GM13977 (cell line): ENCODE measurements at regions not wholly inside any gene's neighbourhood (a gene's known extent, or its start where the extent isn't known, plus 50 kb on each side); places are given as distances from the start of the nearest gene placed in this dataset.

ENCODE experiments used
- DNase-seq: peaks from one replicate; pipeline ENCODE4 v3.0.0; 2012; ENCODE audit warnings: low spot score
- in situ Hi-C: fragments of 300-500 bp; cut with MboI; formaldehyde crosslinking; loops from one replicate; pipeline ENCODE4 v1.12.0; 2022; ENCODE audit warnings: low sequenced_read_pairs, low pct_unique_long_range_greater_than_20kb, mixed read lengths, inconsistent platforms; ENCODE audit not compliant: unreplicated experiment
- TF ChIP-seq, protein P1 (sequence below): IDR thresholded peaks from 2 replicates; pipeline ENCODE4 v1.5.1; 2012; ENCODE audit warnings: mild to moderate bottlenecking, control low read depth; ENCODE audit not compliant: insufficient read depth; ENCODE audit errors: extremely low read depth, missing control alignments

DNA sequence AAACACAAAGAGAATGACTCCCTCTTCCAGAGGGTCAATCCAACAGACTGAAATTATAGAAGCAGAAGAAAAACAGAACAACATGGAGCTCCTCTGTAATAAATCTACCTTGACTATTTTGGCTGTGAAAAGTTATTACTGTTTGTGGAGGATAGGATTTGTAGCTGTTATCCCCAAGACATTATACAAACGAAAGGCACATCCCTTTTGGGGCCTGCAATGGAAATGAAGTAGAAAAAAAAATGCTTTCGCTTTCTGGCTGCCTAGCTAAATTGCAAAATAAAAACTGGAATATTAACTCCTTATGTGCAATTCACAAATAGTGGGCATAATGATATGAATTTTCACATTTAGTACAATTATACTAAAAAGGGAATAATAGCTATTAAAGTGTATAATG is 123.8 kb upstream of the CCDC179 start:
- no peak for DNase-seq
- TF ChIP-seq, protein P1, sequence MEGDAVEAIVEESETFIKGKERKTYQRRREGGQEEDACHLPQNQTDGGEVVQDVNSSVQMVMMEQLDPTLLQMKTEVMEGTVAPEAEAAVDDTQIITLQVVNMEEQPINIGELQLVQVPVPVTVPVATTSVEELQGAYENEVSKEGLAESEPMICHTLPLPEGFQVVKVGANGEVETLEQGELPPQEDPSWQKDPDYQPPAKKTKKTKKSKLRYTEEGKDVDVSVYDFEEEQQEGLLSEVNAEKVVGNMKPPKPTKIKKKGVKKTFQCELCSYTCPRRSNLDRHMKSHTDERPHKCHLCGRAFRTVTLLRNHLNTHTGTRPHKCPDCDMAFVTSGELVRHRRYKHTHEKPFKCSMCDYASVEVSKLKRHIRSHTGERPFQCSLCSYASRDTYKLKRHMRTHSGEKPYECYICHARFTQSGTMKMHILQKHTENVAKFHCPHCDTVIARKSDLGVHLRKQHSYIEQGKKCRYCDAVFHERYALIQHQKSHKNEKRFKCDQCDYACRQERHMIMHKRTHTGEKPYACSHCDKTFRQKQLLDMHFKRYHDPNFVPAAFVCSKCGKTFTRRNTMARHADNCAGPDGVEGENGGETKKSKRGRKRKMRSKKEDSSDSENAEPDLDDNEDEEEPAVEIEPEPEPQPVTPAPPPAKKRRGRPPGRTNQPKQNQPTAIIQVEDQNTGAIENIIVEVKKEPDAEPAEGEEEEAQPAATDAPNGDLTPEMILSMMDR, result no peak
- in situ Hi-C loops, result no loop called here

DNA sequence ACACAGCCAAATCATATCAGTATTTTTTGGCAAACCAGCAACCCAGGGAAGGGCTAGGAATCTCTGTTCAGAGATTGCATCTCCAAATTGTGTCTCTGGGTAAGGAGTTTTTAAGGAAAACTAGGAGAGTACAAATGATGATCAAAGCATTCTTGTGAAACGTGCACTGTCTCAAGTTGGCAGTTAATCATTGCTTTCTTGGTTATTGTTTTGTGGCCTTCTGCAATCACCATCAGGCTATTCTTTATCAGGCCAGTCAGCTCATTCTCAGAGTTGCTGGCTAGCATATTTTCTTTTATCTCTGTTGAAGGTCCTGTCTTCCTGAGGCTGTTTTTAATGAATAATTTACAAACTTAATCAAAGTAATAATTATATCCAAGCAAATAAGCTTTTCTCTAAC is 129.1 kb upstream of the CCDC179 start:
- no peak for DNase-seq
- TF ChIP-seq, protein P1, result no peak
- in situ Hi-C loops, result no loop called here

DNA sequence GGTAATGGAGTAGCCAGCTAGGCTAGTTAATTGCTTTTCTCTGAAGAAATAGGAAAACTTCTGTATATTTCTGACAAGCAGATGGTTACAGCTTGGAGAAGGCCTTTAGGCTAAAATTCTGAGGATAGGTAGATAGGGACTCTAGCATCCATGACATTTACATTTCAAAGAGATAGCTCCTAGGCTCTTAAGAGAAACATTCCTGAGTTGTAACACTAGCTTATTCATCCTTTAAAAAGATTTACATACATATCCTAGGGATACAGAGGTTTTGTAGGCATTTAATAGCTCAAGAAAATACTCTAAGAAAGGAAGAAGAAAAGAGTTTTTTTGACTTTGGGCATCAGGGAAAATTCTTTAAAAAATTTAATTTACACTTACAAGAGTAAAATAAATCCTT is 130.9 kb upstream of the CCDC179 start:
- no peak for DNase-seq
- TF ChIP-seq, protein P1, result no peak
- in situ Hi-C loops, result no loop called here

DNA sequence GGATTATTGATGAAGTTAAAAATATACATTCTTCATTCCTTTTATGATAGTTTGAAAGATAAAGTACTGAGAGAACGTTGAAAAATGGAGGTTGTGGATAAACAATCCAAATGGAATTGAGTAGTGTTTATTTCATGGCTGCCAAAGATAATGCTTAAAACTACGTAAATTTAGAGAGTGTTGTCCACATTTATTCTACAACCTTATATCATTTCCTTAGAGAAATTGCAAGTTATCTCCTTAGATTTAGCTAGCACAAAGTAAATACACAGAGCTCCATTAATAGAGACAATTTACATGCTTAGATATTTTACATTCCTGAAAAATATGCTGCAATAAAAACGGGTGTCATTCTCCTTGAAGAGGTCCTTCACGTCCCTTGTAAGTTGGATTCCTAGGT is 146.5 kb upstream of the CCDC179 start:
- TF ChIP-seq, protein P1, result no peak
- in situ Hi-C loops, result no loop called here
- no peak for DNase-seq

DNA sequence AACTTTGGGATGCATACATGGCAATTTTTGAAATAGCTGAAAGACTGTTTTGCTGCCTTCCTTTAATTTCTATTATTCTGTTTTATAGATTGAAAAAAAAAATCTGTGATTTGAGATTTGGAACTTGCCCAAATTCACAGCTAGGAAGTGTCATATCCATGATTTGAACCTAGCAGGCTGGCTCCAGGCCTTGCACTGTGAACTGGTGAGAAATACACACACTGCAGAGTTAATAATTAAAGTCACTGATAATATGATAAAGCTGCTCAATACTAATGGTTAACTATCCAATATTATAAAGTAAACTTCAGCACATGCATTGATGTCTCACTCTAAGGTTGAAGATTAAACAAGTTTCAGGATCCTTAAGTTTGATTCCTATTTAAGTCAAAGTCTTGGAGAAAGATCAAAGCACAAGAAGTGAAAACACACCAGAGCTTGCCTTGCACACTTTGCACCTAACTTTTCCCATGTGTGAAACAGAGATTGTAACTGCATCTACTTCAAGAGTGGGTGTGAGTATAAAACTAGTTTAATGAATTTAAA is 150.6 kb upstream of the CCDC179 start:
- in situ Hi-C loops, result no loop called here
- TF ChIP-seq, protein P1, result no peak
- DNase-seq, result no peak

DNA sequence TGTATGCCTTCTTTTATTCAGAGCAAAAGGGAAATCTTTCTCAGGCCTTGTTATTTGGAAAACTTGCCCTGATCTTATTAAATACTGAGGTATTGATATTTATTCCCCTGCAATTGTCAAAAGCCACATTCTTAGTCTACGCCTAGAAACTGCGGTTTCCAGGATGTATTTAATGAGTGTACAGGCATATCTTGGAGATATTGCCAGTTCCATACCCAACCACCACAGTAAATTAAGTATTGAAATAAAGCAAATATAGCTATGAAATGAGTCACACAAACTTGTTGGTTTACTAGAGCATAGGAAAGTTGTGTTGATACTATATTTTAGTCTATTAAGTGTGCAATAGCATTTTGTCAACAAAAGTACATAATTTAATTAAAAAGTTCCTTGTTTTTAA is 152.7 kb upstream of the CCDC179 start:
- TF ChIP-seq, protein P1, result no peak
- no peak for DNase-seq

DNA sequence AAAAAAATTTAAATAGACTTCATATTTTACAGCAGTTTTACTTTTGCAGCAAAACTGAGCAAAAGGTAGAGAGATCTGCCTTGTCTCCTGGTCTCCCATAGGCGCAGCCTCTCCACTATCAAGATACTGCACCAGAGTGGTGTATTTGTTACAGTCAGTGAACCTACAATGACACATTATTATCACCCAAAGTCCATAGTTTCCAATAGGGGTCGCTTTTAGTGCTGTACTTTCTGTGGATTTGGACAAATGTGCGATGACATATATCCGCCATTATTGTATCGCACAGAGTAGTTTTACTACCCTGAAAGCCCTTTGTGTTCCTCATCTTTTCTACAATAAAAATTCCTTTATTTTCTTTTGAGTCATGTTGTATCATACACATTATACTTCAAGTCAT is 153.2 kb upstream of the CCDC179 start:
- TF ChIP-seq, protein P1, result no peak
- DNase-seq, result no peak
- in situ Hi-C loops, result no loop called here

More for the DNA sequence above, 152.7 kb upstream of the CCDC179 start:
- in situ Hi-C loops, result no loop called here
